ENCODE measurements at regions not wholly inside any gene's neighbourhood (a gene's known extent, or its start where the extent isn't known, plus 50 kb on each side); places are given as distances from the start of the nearest gene placed in this dataset.
A peak's percentile ranks its signal among the peaks of the same experiment; 100 is the strongest.

GRCh38 chr5:42877431-42877830 lies 65.7 kb upstream of the SELENOP start:
- H3K4me3 ChIP-seq (ENCODE audit: low read depth, low read length): no peak overlapping the region
- no peak for TF ChIP-seq CTCF (IDR thresholded peaks at IDR 0.05; ENCODE audit: insufficient read depth, low read depth, low read length)
- DNase-seq (ENCODE audit: low read depth): no peak

- H3K4me3 ChIP-seq (ENCODE audit: low read depth, low read length): peak overlapping the region; percentile 5
- no peak for TF ChIP-seq CTCF (IDR thresholded peaks at IDR 0.05; ENCODE audit: insufficient read depth, low read depth, low read length)
- peak; percentile 31 for DNase-seq (ENCODE audit: low read depth)
Observed at GRCh38 chr5:42876375-42876844, 64.7 kb upstream of the SELENOP start.

- no peak overlapping the region for H3K4me3 ChIP-seq (ENCODE audit: low read depth, low read length)
- TF ChIP-seq CTCF (IDR thresholded peaks at IDR 0.05; ENCODE audit: insufficient read depth, low read depth, low read length): no peak
- no peak for DNase-seq (ENCODE audit: low read depth)
Observed at GRCh38 chr5:42875785-42876374, 64.2 kb upstream of the SELENOP start.

GRCh38 chr5:42875211-42875610 lies 63.5 kb upstream of the SELENOP start:
- TF ChIP-seq CTCF (IDR thresholded peaks at IDR 0.05; ENCODE audit: insufficient read depth, low read depth, low read length): no peak
- no peak for DNase-seq (ENCODE audit: low read depth)
- no peak overlapping the region for H3K4me3 ChIP-seq (ENCODE audit: low read depth, low read length)

- no peak for DNase-seq (ENCODE audit: low read depth)
- TF ChIP-seq CTCF (IDR thresholded peaks at IDR 0.05; ENCODE audit: insufficient read depth, low read depth, low read length): no peak
- no peak overlapping the region for H3K4me3 ChIP-seq (ENCODE audit: low read depth, low read length)
Observed at GRCh38 chr5:42874621-42875198, 63.0 kb upstream of the SELENOP start.

- no peak overlapping the region for H3K4me3 ChIP-seq (ENCODE audit: low read depth, low read length)
- no peak for TF ChIP-seq CTCF (IDR thresholded peaks at IDR 0.05; ENCODE audit: insufficient read depth, low read depth, low read length)
Observed at GRCh38 chr5:42872865-42873264, 61.2 kb upstream of the SELENOP start.

More at GRCh38 chr5:42872865-42873264, 61.2 kb upstream of the SELENOP start:
- DNase-seq (ENCODE audit: low read depth): no peak
